ENCODE measurements at regions not wholly inside any gene's neighbourhood (a gene's known extent, or its start where the extent isn't known, plus 50 kb on each side); places are given as distances from the start of the nearest gene placed in this dataset.
"Not testable (repeated sequence)": the region's sequence is repeated elsewhere in the genome, so short reads cannot be mapped to it uniquely, and the experiment has no call there.

GRCh38 chr10:64659311-64659710 lies 1138.1 kb downstream of the REEP3 start:
- Histone ChIP-seq H3K27ac (no peak overlapping the region), H3K4me1 (no peaks in the 10 kb centered on the region), H3K9me3 (no peaks in the 10 kb centered on the region), H3K36me3 (no peaks in the 10 kb centered on the region), H3K4me3 (no peak overlapping the region), H3K27me3 (no peaks in the 10 kb centered on the region)
- WGBS, 2 donors = 77 to 84% methylated on average over 1 of the region's 1 CpG
- DNase-seq = no peak
- intact Hi-C loops (cut with DNase I) = no loop called here
- no peak for TF ChIP-seq POLR2AphosphoS5 (IDR thresholded peaks at IDR 0.05)

- Histone ChIP-seq H3K27me3 (no peaks in the 10 kb centered on the region), H3K36me3 (no peaks in the 10 kb centered on the region), H3K9me3 (no peaks in the 10 kb centered on the region), H3K4me1 (no peaks in the 10 kb centered on the region), H3K4me3 (no peak overlapping the region), H3K27ac (no peak overlapping the region)
- intact Hi-C loops (cut with DNase I) = no loop called here
- DNase-seq = no peak
- WGBS, 2 donors = 85 to 93% methylated on average over 3 of the region's 3 CpGs
- TF ChIP-seq POLR2AphosphoS5 (IDR thresholded peaks at IDR 0.05) = no peak
- no peak for TF ChIP-seq EP300 (IDR thresholded peaks at IDR 0.05)
- TF ChIP-seq CTCF (IDR thresholded peaks at IDR 0.05) = no peak
- no peak for TF ChIP-seq POLR2A (IDR thresholded peaks at IDR 0.05)
These were observed 1160.8 kb downstream of the REEP3 start for GRCh38 chr10:64682043-64682442.

GRCh38 chr10:64690194-64690593 lies 1169.0 kb downstream of the REEP3 start:
- Histone ChIP-seq H3K27me3 (no peaks in the 10 kb centered on the region), H3K9me3 (no peaks in the 10 kb centered on the region), H3K4me3 (no peak overlapping the region), H3K36me3 (no peaks in the 10 kb centered on the region), H3K4me1 (no peaks in the 10 kb centered on the region), H3K27ac (no peak overlapping the region)
- no peak for TF ChIP-seq EP300 (IDR thresholded peaks at IDR 0.05)
- no peak for TF ChIP-seq CTCF (IDR thresholded peaks at IDR 0.05)
- TF ChIP-seq POLR2AphosphoS5 (IDR thresholded peaks at IDR 0.05) = no peak
- TF ChIP-seq POLR2A (IDR thresholded peaks at IDR 0.05) = no peak
- intact Hi-C loops (cut with DNase I) = no loop called here
- WGBS, 2 donors = 74 to 75% methylated on average over 3 of the region's 3 CpGs
- DNase-seq = no peak

- no peaks in the 10 kb centered on the region for H3K27me3 ChIP-seq
- DNase-seq = no peak
- H3K4me3 ChIP-seq = no peak overlapping the region
- intact Hi-C loops (cut with DNase I) = no loop called here
- no peaks in the 10 kb centered on the region for H3K9me3 ChIP-seq
- TF ChIP-seq EP300 (IDR thresholded peaks at IDR 0.05) = no peak
- TF ChIP-seq POLR2AphosphoS5 (IDR thresholded peaks at IDR 0.05) = no peak
- TF ChIP-seq CTCF (IDR thresholded peaks at IDR 0.05) = no peak
- no peak for TF ChIP-seq POLR2A (IDR thresholded peaks at IDR 0.05)
- no peak overlapping the region for H3K27ac ChIP-seq
- 41 to 71% methylated on average over 3 of the region's 3 CpGs for WGBS, 2 donors
- H3K4me1 ChIP-seq = no peaks in the 10 kb centered on the region
- no peaks in the 10 kb centered on the region for H3K36me3 ChIP-seq
These were observed 1178.0 kb downstream of the REEP3 start for GRCh38 chr10:64699244-64699643.

GRCh38 chr10:64702086-64702485 lies 1180.9 kb downstream of the REEP3 start:
- H3K27me3 ChIP-seq; H3K27ac ChIP-seq; H3K9me3 ChIP-seq; H3K36me3 ChIP-seq; intact Hi-C loops (cut with DNase I); H3K4me1 ChIP-seq; DNase-seq; H3K4me3 ChIP-seq: not testable (repeated sequence)
- 47 to 76% methylated on average over 3 of the region's 3 CpGs for WGBS, 2 donors

- H3K36me3 ChIP-seq = no peaks in the 10 kb centered on the region
- no peaks in the 10 kb centered on the region for H3K4me1 ChIP-seq
- 85 to 88% methylated on average over 3 of the region's 3 CpGs for WGBS, 2 donors
- TF ChIP-seq POLR2AphosphoS5 (IDR thresholded peaks at IDR 0.05) = no peak
- no peak for TF ChIP-seq POLR2A (IDR thresholded peaks at IDR 0.05)
- no peak for TF ChIP-seq EP300 (IDR thresholded peaks at IDR 0.05)
- TF ChIP-seq CTCF (IDR thresholded peaks at IDR 0.05) = no peak
- H3K9me3 ChIP-seq = no peaks in the 10 kb centered on the region
- DNase-seq = no peak
- H3K4me3 ChIP-seq = no peak overlapping the region
- no peak overlapping the region for H3K27ac ChIP-seq
- intact Hi-C loops (cut with DNase I) = no loop called here
- H3K27me3 ChIP-seq = no peaks in the 10 kb centered on the region
These were observed 1187.9 kb downstream of the REEP3 start for GRCh38 chr10:64708884-64709681.
